ENCODE measurements at regions not wholly inside any gene's neighbourhood (a gene's known extent, or its start where the extent isn't known, plus 50 kb on each side); places are given as distances from the start of the nearest gene placed in this dataset.

- DNase-seq (ENCODE audit: low read depth): no peak
- no peak overlapping the region for H3K4me3 ChIP-seq (ENCODE audit: low read length)
- TF ChIP-seq CTCF (conservative IDR thresholded peaks at IDR 0.05; ENCODE audit: low read depth, low read length): no peak
Measured at GRCh38 chr11:45026835-45027234, 76.2 kb upstream of the TP53I11 start.

DNA sequence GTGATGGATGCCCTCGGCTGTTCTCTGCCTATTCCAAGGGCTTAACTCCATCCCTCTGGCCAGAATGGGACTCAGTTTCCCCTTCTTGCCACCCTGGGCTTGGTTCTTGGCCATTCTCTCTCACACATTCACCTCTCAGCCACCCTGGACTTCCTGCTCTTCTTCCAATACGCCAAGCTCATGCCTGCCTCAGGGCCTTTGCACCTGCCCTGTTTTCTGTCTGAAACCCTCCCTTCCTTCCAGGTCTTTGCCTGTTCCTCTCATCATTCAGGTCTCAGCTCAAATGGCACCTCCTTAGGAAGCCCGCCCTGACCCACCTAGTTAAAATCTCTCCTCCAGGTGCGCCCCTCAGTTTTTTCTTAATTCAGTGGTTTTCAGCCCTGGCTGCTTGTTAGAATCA lies 76.6 kb upstream of the TP53I11 start:
- no peak for TF ChIP-seq CTCF (conservative IDR thresholded peaks at IDR 0.05; ENCODE audit: low read depth, low read length)

DNA sequence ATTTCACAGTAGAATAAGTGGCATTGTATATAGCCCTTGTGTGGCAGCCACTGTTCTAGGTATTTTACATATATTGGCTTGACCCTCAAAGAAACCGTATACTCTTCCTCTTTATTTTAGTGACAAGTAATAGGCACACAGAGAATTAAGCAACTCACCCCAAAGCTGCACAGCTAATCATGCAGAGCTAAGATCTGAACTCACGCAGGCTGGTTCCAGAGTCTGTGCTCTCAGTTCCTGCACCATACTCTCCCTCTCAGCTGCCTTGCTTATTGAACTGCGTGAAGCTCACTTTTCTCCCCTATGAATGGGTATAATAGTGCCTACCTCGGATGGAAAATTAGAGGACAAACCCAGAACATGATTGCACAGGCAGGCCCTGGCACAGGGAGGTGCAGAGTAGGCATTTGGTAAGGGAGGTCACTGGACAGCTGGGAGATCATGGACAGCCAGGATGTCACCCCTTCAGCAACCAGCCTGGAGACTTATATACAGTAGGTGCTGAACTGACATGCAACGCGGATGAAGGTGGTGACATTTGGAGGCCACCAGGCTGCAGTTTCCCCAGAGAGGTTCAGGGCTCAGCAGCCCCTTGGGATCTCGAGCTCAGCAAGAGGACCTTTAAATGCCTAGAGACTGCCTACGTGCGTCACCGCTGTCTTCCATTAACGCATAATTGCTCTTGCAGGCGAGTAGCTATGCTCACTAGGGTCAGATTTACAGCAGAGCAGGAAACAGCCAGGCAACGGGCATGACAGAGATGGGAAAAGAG lies 78.4 kb upstream of the TP53I11 start:
- no peak for TF ChIP-seq CTCF (conservative IDR thresholded peaks at IDR 0.05; ENCODE audit: low read depth, low read length)
- H3K4me3 ChIP-seq (ENCODE audit: low read length): no peak overlapping the region
- DNase-seq (ENCODE audit: low read depth): no peak

More for the DNA sequence above, 76.6 kb upstream of the TP53I11 start:
- DNase-seq (ENCODE audit: low read depth): no peak
- no peak overlapping the region for H3K4me3 ChIP-seq (ENCODE audit: low read length)

DNA sequence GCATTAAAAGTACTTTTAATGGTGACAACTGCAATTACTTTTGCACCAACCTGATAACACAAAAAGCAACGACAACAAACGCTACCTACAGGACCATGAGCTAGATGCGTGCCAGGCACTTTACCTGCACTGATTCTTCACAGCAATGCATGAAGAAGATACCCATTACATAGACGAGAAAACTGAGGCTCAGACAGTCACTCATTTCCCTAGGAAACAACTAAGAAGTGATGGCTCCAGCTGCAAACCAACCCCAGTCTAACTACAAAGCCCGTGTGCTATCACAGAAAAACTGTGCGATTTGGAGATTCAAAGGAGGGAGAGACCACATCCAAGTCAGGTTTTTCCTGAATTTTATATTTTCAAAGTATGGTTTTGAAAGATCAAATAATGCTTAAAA lies 80.1 kb upstream of the TP53I11 start:
- DNase-seq (ENCODE audit: low read depth): no peak
- no peak overlapping the region for H3K4me3 ChIP-seq (ENCODE audit: low read length)
- no peak for TF ChIP-seq CTCF (conservative IDR thresholded peaks at IDR 0.05; ENCODE audit: low read depth, low read length)

DNA sequence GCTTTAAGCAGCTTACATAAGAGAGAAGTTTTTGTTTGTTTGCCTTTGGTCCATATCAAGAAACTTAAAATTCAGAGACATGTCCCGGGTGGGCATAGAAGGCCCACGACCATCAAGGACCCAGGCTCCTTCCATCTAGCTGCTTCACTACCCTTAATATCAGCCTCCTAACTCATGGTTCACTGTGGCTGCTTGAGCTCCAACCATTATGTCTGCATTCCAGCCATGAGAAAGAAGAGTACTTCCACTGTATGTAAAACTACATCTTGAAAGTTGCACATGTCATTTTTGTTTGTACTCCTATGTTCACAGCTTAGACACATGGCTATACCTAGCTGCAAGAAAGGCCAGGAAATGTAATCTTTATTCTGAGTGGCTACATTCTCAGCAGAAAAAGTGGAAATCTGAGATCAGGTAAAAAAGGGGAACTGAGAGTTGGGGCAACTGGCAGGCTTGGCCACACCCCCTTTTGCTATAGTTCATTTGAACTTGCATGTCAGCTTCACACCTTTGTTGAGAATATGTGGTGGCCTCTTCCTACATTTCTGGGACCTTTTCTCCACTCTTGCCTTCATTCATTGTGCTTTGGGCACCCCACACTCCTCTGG lies 81.3 kb upstream of the TP53I11 start:
- DNase-seq (ENCODE audit: low read depth): no peak
- no peak for TF ChIP-seq CTCF (conservative IDR thresholded peaks at IDR 0.05; ENCODE audit: low read depth, low read length)
- H3K4me3 ChIP-seq (ENCODE audit: low read length): no peak overlapping the region

- TF ChIP-seq CTCF (conservative IDR thresholded peaks at IDR 0.05; ENCODE audit: low read depth, low read length): no peak
- DNase-seq (ENCODE audit: low read depth): no peak
- H3K4me3 ChIP-seq (ENCODE audit: low read length): no peak overlapping the region
Measured at GRCh38 chr11:45035413-45035812, 84.7 kb upstream of the TP53I11 start.

- no peak for TF ChIP-seq CTCF (conservative IDR thresholded peaks at IDR 0.05; ENCODE audit: low read depth, low read length)
- no peak for DNase-seq (ENCODE audit: low read depth)
- no peak overlapping the region for H3K4me3 ChIP-seq (ENCODE audit: low read length)
Measured at GRCh38 chr11:45036010-45036409, 85.3 kb upstream of the TP53I11 start.
